IMR-90 (cell line): ENCODE measurements at regions not wholly inside any gene's neighbourhood (a gene's known extent, or its start where the extent isn't known, plus 50 kb on each side); places are given as distances from the start of the nearest gene placed in this dataset.

ENCODE experiments used
- ATAC-seq: fragments of 200-7000 bp; cut with Tn5 transposase; 2 replicates; pipeline ENCODE4 v1.9.1; 2020; ENCODE audit warnings: low read depth, mild to moderate bottlenecking, moderate library complexity
- BruUV-seq: library from RNA; stranded (reverse); fragments of 400-500 nt; replicated peaks from 2 replicates; lab custom pipeline; 2021; lab: Mats Ljungman, UMichigan
- CTCF ChIA-PET: fragments of 300-600 bp; formaldehyde crosslinking; extraction: SDS; loops from one replicate; lab custom pipeline; 2021; ENCODE audit warnings: antibody characterized with exemption; lab: Yijun Ruan, JAX
- POLR2A ChIA-PET: fragments of 300-600 bp; sonication (Branson Sonifier 250); formaldehyde crosslinking; loops from one replicate; lab custom pipeline; 2022; ENCODE audit warnings: antibody characterized with exemption; ENCODE audit not compliant: unreplicated experiment; lab: Charles Lee
- DNase-seq: peaks from one replicate; pipeline ENCODE4 v3.0.0; 2013
- H2AFZ ChIP-seq: replicated peaks from 2 replicates; pipeline ENCODE3; 2013; ENCODE audit warnings: low read length, mild to moderate bottlenecking; ENCODE audit not compliant: poor library complexity
- H2AK5ac ChIP-seq: 2 replicates; pipeline ENCODE4 v1.6.1; 2013; ENCODE audit warnings: low read depth, low read length, inconsistent platforms
- H2AK9ac ChIP-seq: replicated peaks from 2 replicates; pipeline ENCODE3; 2013; ENCODE audit warnings: mild to moderate bottlenecking, low read depth, low read length, moderate library complexity; ENCODE audit not compliant: poor library complexity
- H2BK120ac ChIP-seq: 2 replicates; pipeline ENCODE4 v1.6.1; 2013; ENCODE audit warnings: low read depth, low read length, inconsistent platforms
- H2BK15ac ChIP-seq: 3 replicates; pipeline ENCODE4 v1.6.1; 2013; ENCODE audit warnings: low read depth, low read length, inconsistent platforms
- H2BK20ac ChIP-seq: 2 replicates; pipeline ENCODE4 v1.6.1; 2013; ENCODE audit warnings: low read depth, mild to moderate bottlenecking, inconsistent platforms, low read length, moderate library complexity
- H2BK5ac ChIP-seq: 2 replicates; pipeline ENCODE4 v1.6.1; 2013; ENCODE audit warnings: mild to moderate bottlenecking, low read depth, low read length, inconsistent platforms; ENCODE audit not compliant: poor library complexity, severe bottlenecking
- H3K14ac ChIP-seq: replicated peaks from 2 replicates; pipeline ENCODE4 v1.6.1; 2013; ENCODE audit warnings: low read depth, low read length, inconsistent platforms
- H3K18ac ChIP-seq: 2 replicates; pipeline ENCODE4 v1.6.1; 2013; ENCODE audit warnings: low read depth, low read length, control low read depth
- H3K23ac ChIP-seq: 2 replicates; pipeline ENCODE4 v1.6.1; 2013; ENCODE audit warnings: low read depth, low read length, inconsistent platforms
- H3K27ac ChIP-seq: 2 replicates; pipeline ENCODE4 v1.5.1; 2013; ENCODE audit warnings: mild to moderate bottlenecking, control low read depth, low read length; ENCODE audit not compliant: insufficient read depth
- H3K27me3 ChIP-seq: 2 replicates; pipeline ENCODE4 v1.6.1; 2013; ENCODE audit warnings: low read length; ENCODE audit not compliant: control insufficient read depth, insufficient read depth
- H3K36me3 ChIP-seq: 2 replicates; pipeline ENCODE4 v1.6.1; 2013; ENCODE audit warnings: low read length, mixed read lengths; ENCODE audit not compliant: control insufficient read depth, insufficient read depth
- H3K4ac ChIP-seq: 2 replicates; pipeline ENCODE4 v1.6.1; 2013; ENCODE audit warnings: low read depth, low read length, inconsistent platforms
- H3K4me1 ChIP-seq: 2 replicates; pipeline ENCODE4 v1.6.1; 2013; ENCODE audit warnings: low read length, mixed read lengths; ENCODE audit not compliant: control insufficient read depth, insufficient read depth
- H3K4me2 ChIP-seq: 2 replicates; pipeline ENCODE4 v1.6.1; 2013; ENCODE audit warnings: low read depth, mild to moderate bottlenecking, control low read depth, low read length, moderate library complexity
- H3K4me3 ChIP-seq: 2 replicates; pipeline ENCODE4 v1.5.1; 2013; ENCODE audit warnings: low read depth, mild to moderate bottlenecking, control low read depth, low read length, moderate library complexity; ENCODE audit not compliant: insufficient read depth
- H3K56ac ChIP-seq: 2 replicates; pipeline ENCODE4 v1.6.1; 2013; ENCODE audit warnings: low read length, inconsistent platforms; ENCODE audit not compliant: insufficient read depth; ENCODE audit errors: extremely low read depth
- H3K79me1 ChIP-seq, 2 experiments: 2 replicates each; pipeline ENCODE4 v1.6.1; 2013; ENCODE audit warnings: low read length in 2 of 2, inconsistent platforms in 1 of 2, low read depth in 1 of 2
- H3K9ac ChIP-seq: 2 replicates; pipeline ENCODE4 v1.6.1; 2013; ENCODE audit warnings: low read depth, low read length, control low read depth
- H3K9me1 ChIP-seq: 2 replicates; pipeline ENCODE4 v1.6.1; 2013; ENCODE audit warnings: low read length, inconsistent platforms; ENCODE audit not compliant: insufficient read depth
- H3K9me3 ChIP-seq: 2 replicates; pipeline ENCODE4 v1.6.1; 2013; ENCODE audit warnings: low read length; ENCODE audit not compliant: control insufficient read depth, insufficient read depth
- H4K20me1 ChIP-seq: 2 replicates; pipeline ENCODE4 v1.6.1; 2013; ENCODE audit warnings: low read length, inconsistent platforms; ENCODE audit not compliant: insufficient read depth
- H4K5ac ChIP-seq: 2 replicates; pipeline ENCODE4 v1.6.1; 2013; ENCODE audit warnings: mild to moderate bottlenecking, low read depth, low read length, control low read depth
- H4K8ac ChIP-seq, 2 experiments: 2 replicates each; pipeline ENCODE4 v1.6.1; 2013; ENCODE audit warnings: low read depth in 2 of 2, low read length in 2 of 2, control low read depth in 1 of 2, inconsistent platforms in 1 of 2
- H4K91ac ChIP-seq: 2 replicates; pipeline ENCODE4 v1.6.1; 2013; ENCODE audit warnings: low read depth, low read length, inconsistent platforms; ENCODE audit not compliant: insufficient read depth
- BHLHE40 ChIP-seq: fragments of 150-350 bp; IDR thresholded peaks from 2 replicates; pipeline ENCODE4 v1.6.1; 2016; ENCODE audit warnings: mild to moderate bottlenecking, low read depth, low read length
- CEBPB ChIP-seq: IDR thresholded peaks from 2 replicates; pipeline ENCODE4 v1.6.1; 2012; ENCODE audit warnings: low read depth, low read length, improper control_type of control experiment
- MAFK ChIP-seq: IDR thresholded peaks from 2 replicates; pipeline ENCODE4 v1.6.1; 2012; ENCODE audit warnings: low read depth, low read length, improper control_type of control experiment
- MXI1 ChIP-seq: IDR thresholded peaks from 2 replicates; pipeline ENCODE4 v1.6.1; 2012; ENCODE audit warnings: low read depth, mild to moderate bottlenecking, low read length, moderate library complexity, borderline replicate concordance
- RCOR1 ChIP-seq: IDR thresholded peaks from 2 replicates; pipeline ENCODE4 v1.6.1; 2012; ENCODE audit warnings: mild to moderate bottlenecking, low read length, improper control_type of control experiment; ENCODE audit not compliant: insufficient replicate concordance
- RFX5 ChIP-seq: IDR thresholded peaks from 2 replicates; pipeline ENCODE4 v1.8.0; 2012; ENCODE audit warnings: low read depth, mild to moderate bottlenecking, low read length, moderate library complexity
- USF2 ChIP-seq: fragments of 150-350 bp; IDR thresholded peaks from 2 replicates; pipeline ENCODE4 v1.6.1; 2017; ENCODE audit warnings: mild to moderate bottlenecking, antibody characterized with exemption, low read length, low read depth
- WGBS, 2 experiments: methylation state at CpG; one replicate each; pipeline versions ENCODE4 v1.1.5 to v1.1.7; 2013; ENCODE audit warnings: missing lambda C conversion rate in 2 of 2; ENCODE audit not compliant: insufficient read length in 1 of 2; ENCODE audit errors: extremely low coverage in 2 of 2; 5-methylcytosine and 5-hydroxymethylcytosine counted together
- dilution Hi-C: fragments of 300-500 bp; cut with HindIII; formaldehyde crosslinking; loops from one replicate; pipeline ENCODE4 v1.14.3; 2018; ENCODE audit warnings: low sequenced_read_pairs; ENCODE audit not compliant: unreplicated experiment
- in situ Hi-C: fragments of 300-500 bp; cut with MboI; formaldehyde crosslinking; loops from 3 replicates; pipeline ENCODE4 v1.14.3; 2019; ENCODE audit warnings: low sequenced_read_pairs, inconsistent platforms, mixed read lengths
- intact Hi-C: fragments of 100-400 bp; cut with micrococcal nuclease; formaldehyde crosslinking; loops from 2 replicates; pipeline ENCODE4 v1.10.0; 2022

- Histone ChIP-seq H2BK15ac (no peak overlapping the region), H3K27ac (no peak overlapping the region), H3K14ac (no peak overlapping the region), H3K4me3 (no peak overlapping the region), H3K4me2 (no peak overlapping the region), H2BK120ac (no peak overlapping the region), H2AFZ (no peak overlapping the region), H3K27me3 (no peaks in the 10 kb centered on the region; the same call in 1 of the 2 replicates), H3K4ac (no peak overlapping the region), H2AK5ac (no peak overlapping the region), H3K56ac (no peak overlapping the region), H2AK9ac (no peak overlapping the region), H3K4me1 (peaks cover 15% of the 10 kb centered on the region; the same call in 1 of the 2 replicates), H3K9me3 (peaks cover 6% of the 10 kb centered on the region; the same call in 1 of the 2 replicates), H3K79me1 (no peaks in the 10 kb centered on the region), H3K9me1 (no peaks in the 10 kb centered on the region), H4K20me1 (no peaks in the 10 kb centered on the region), H4K5ac (no peak overlapping the region), H3K9ac (no peak overlapping the region), H4K8ac (no peak overlapping the region), H3K18ac (no peak overlapping the region), H3K23ac (no peak overlapping the region), H2BK20ac (no peak overlapping the region), H3K36me3 (no peaks in the 10 kb centered on the region), H2BK5ac (no peak overlapping the region), H4K91ac (no peak overlapping the region; the same call in 1 of the 2 replicates)
- no peak for DNase-seq
- ChIA-PET POLR2A (no interaction called here), CTCF (interaction anchor here (0.6 kb wide), 1 partner anchor 43 kb away, joined by 3 read pairs; no protein-coding TSS in a partner anchor)
- 94% methylated on average over 2 of the region's 7 CpGs; no CpG with 5 or more reads in 1 of the 2 experiments for WGBS, 2 experiments
- BruUV-seq = no TSS peak
- no peak for TF ChIP-seq CEBPB
- TF ChIP-seq RCOR1 = no peak
- TF ChIP-seq BHLHE40 = no peak
- TF ChIP-seq MAFK = no peak
- no peak for TF ChIP-seq RFX5
- TF ChIP-seq USF2 = no peak
- TF ChIP-seq MXI1 = no peak
- dilution Hi-C loops = no loop called here
- in situ Hi-C loops = no loop called here
- intact Hi-C loops = no loop called here
- ATAC-seq = no peak
These were observed 136.0 kb upstream of the GLI2 start for GRCh38 chr2:120599656-120600055.
